HepG2 (cell line): ENCODE measurements at regions not wholly inside any gene's neighbourhood (a gene's known extent, or its start where the extent isn't known, plus 50 kb on each side); places are given as distances from the start of the nearest gene placed in this dataset.

Experiments
- CTCF ChIP-seq: sonication (generic); formaldehyde crosslinking; IDR thresholded peaks from 2 replicates; pipeline ENCODE4 v1.5.0; 2020; ENCODE audit warnings: mild to moderate bottlenecking, missing genetic modification reagents, moderate library complexity
- ELF1 ChIP-seq: sonication (generic); formaldehyde crosslinking; IDR thresholded peaks from 2 replicates; pipeline ENCODE4 v1.4.0; 2020; ENCODE audit warnings: missing genetic modification reagents
- KIAA2018 ChIP-seq: sonication (generic); formaldehyde crosslinking; IDR thresholded peaks from 2 replicates; pipeline ENCODE4 v1.5.0; 2020; ENCODE audit warnings: mild to moderate bottlenecking, missing genetic modification reagents, borderline replicate concordance
- POLR2AphosphoS2 ChIP-seq: IDR thresholded peaks from 2 replicates; pipeline ENCODE4 v1.6.1; 2011; ENCODE audit warnings: low read depth, low read length, improper control_type of control experiment
- POLR2AphosphoS5 ChIP-seq: IDR thresholded peaks from 2 replicates; pipeline ENCODE4 v1.6.1; 2012; ENCODE audit warnings: low read depth, low read length
- PRDM15 ChIP-seq: sonication (generic); formaldehyde crosslinking; IDR thresholded peaks from 2 replicates; pipeline ENCODE4 v1.4.0; 2020; ENCODE audit warnings: missing genetic modification reagents
- RAD51 ChIP-seq: fragments of 450-650 bp; IDR thresholded peaks from 2 replicates; pipeline ENCODE4 v1.6.1; 2016; ENCODE audit warnings: borderline replicate concordance
- REST ChIP-seq, 2 experiments: IDR thresholded peaks; 2 replicates each; pipeline ENCODE4 v1.6.1; 2011 to 2012; ENCODE audit warnings: low read length in 2 of 2, borderline replicate concordance in 1 of 2, low read depth in 1 of 2, mild to moderate bottlenecking in 1 of 2, moderate library complexity in 1 of 2
- RFX5 ChIP-seq: IDR thresholded peaks from 2 replicates; pipeline ENCODE4 v1.6.1; 2011; ENCODE audit warnings: low read depth, low read length, improper control_type of control experiment
- SIN3A ChIP-seq: IDR thresholded peaks from 2 replicates; pipeline ENCODE4 v1.6.1; 2011; ENCODE audit warnings: low read depth, mild to moderate bottlenecking, control low read depth, low read length, borderline replicate concordance
- SMARCE1 ChIP-seq: fragments of 450-650 bp; IDR thresholded peaks from 2 replicates; pipeline ENCODE4 v1.6.1; 2017; ENCODE audit warnings: borderline replicate concordance
- TBP ChIP-seq: sonication (generic); formaldehyde crosslinking; IDR thresholded peaks from 2 replicates; pipeline ENCODE4 v1.5.0; 2020; ENCODE audit warnings: missing genetic modification reagents
- ZNF24 ChIP-seq: fragments of 450-650 bp; IDR thresholded peaks from 2 replicates; pipeline ENCODE4 v1.6.1; 2017; ENCODE audit warnings: antibody characterized with exemption, mild to moderate bottlenecking
- TF ChIP-seq, protein P1 (sequence below): IDR thresholded peaks from 2 replicates; pipeline ENCODE4 v1.6.1; 2012; ENCODE audit warnings: low read length, improper control_type of control experiment

- no peak for TF ChIP-seq SIN3A
- TF ChIP-seq CTCF (CRISPR knock-in tag) = no peak
- TF ChIP-seq POLR2AphosphoS2 = no peak
- TF ChIP-seq RAD51 = no peak
- TF ChIP-seq KIAA2018 (CRISPR knock-in tag) = no peak
- TF ChIP-seq, protein P1, sequence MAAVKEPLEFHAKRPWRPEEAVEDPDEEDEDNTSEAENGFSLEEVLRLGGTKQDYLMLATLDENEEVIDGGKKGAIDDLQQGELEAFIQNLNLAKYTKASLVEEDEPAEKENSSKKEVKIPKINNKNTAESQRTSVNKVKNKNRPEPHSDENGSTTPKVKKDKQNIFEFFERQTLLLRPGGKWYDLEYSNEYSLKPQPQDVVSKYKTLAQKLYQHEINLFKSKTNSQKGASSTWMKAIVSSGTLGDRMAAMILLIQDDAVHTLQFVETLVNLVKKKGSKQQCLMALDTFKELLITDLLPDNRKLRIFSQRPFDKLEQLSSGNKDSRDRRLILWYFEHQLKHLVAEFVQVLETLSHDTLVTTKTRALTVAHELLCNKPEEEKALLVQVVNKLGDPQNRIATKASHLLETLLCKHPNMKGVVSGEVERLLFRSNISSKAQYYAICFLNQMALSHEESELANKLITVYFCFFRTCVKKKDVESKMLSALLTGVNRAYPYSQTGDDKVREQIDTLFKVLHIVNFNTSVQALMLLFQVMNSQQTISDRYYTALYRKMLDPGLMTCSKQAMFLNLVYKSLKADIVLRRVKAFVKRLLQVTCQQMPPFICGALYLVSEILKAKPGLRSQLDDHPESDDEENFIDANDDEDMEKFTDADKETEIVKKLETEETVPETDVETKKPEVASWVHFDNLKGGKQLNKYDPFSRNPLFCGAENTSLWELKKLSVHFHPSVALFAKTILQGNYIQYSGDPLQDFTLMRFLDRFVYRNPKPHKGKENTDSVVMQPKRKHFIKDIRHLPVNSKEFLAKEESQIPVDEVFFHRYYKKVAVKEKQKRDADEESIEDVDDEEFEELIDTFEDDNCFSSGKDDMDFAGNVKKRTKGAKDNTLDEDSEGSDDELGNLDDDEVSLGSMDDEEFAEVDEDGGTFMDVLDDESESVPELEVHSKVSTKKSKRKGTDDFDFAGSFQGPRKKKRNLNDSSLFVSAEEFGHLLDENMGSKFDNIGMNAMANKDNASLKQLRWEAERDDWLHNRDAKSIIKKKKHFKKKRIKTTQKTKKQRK = no peak
- TF ChIP-seq PRDM15 (CRISPR knock-in tag) = no peak
- no peak for TF ChIP-seq RFX5
- no peak for TF ChIP-seq REST (IDR thresholded peaks at IDR 0.05; ENCODE audit: borderline replicate concordance in 1 of 2, low read depth in 1 of 2, low read length in 2 of 2)
- TF ChIP-seq ELF1 (CRISPR knock-in tag) = no peak
- no peak for TF ChIP-seq SMARCE1
- TF ChIP-seq TBP = no peak
- TF ChIP-seq POLR2AphosphoS5 = no peak
- no peak for TF ChIP-seq ZNF24
Measured at GRCh38 chr5:110088676-110089436, 399.1 kb downstream of the MAN2A1 start.
